K562 (cell line): ENCODE measurements at regions not wholly inside any gene's neighbourhood (a gene's known extent, or its start where the extent isn't known, plus 50 kb on each side); places are given as distances from the start of the nearest gene placed in this dataset.
"Not testable (repeated sequence)": the region's sequence is repeated elsewhere in the genome, so short reads cannot be mapped to it uniquely, and the experiment has no call there.

Experiments
- ATAC-seq: fragments of 200-7000 bp; cut with Tn5 transposase; 3 replicates; pipeline ENCODE4 v1.9.1; 2020; ENCODE audit warnings: moderate library complexity
- BruUV-seq: library from RNA; stranded (reverse); fragments of 400-500 nt; replicated peaks from 2 replicates; lab custom pipeline; 2021; lab: Mats Ljungman, UMichigan
- CTCF ChIA-PET: fragments of 300-600 bp; formaldehyde crosslinking; extraction: SDS; loops from one replicate; lab custom pipeline; 2021; ENCODE audit warnings: low intra/inter-chr PET ratio; lab: Yijun Ruan, JAX
- POLR2A ChIA-PET: fragments of 300-600, 350-650 bp; sonication (Branson Sonifier 250); formaldehyde crosslinking; extraction: SDS; loops from one replicate; lab custom pipeline; 2021; ENCODE audit warnings: antibody characterized with exemption, inconsistent platforms; lab: Yijun Ruan, JAX
- DNase-seq, 4 experiments: peaks; one replicate each; pipeline versions ENCODE4 v3.0.0 to v3.0.0-alpha.2; 2011 to 2018; ENCODE audit warnings: low spot score in 3 of 4, mixed read lengths in 3 of 4; ENCODE audit errors: extremely low read depth in 1 of 4
- FAIRE-seq: peaks from 2 replicates; lab custom pipeline; 2011; peaks lifted over from hg19 to GRCh38; lab: Jason Lieb, UNC
- H2AFZ ChIP-seq: 2 replicates; pipeline ENCODE4 v1.6.0; 2011; ENCODE audit warnings: low read depth, low read length, control low read depth, inconsistent platforms
- H3K27ac ChIP-seq: fragments of 200-600 bp; 3 replicates; pipeline ENCODE4 v1.8.0; 2011; ENCODE audit warnings: low read depth, mild to moderate bottlenecking, control low read depth, inconsistent platforms, low read length, moderate library complexity, mixed read lengths; ENCODE audit errors: extremely low read depth
- H3K27me3 ChIP-seq, 2 experiments: fragments of 300-600 bp in 1 of 2; 2 replicates in 1 of 2; 3 replicates in 1 of 2; pipeline versions ENCODE4 v1.6.0 to v1.8.0; 2011; ENCODE audit warnings: inconsistent platforms in 2 of 2, low read length in 2 of 2, mild to moderate bottlenecking in 1 of 2, mixed read lengths in 1 of 2, moderate library complexity in 1 of 2; ENCODE audit not compliant: control insufficient read depth in 2 of 2, insufficient read depth in 2 of 2
- H3K36me3 ChIP-seq: fragments of 300-600 bp; 3 replicates; pipeline ENCODE4 v1.8.0; 2011; ENCODE audit warnings: mild to moderate bottlenecking, low read length, inconsistent platforms; ENCODE audit not compliant: control insufficient read depth, insufficient read depth
- H3K4me1 ChIP-seq, 2 experiments: fragments of 200-600 bp in 1 of 2; replicated peaks in 1 of 2; 2 replicates in 1 of 2; 3 replicates in 1 of 2; pipeline versions ENCODE4 v1.5.1 to v1.8.0; 2011; ENCODE audit warnings: inconsistent platforms in 2 of 2, low read length in 2 of 2, mild to moderate bottlenecking in 1 of 2, mixed read lengths in 1 of 2, moderate library complexity in 1 of 2; ENCODE audit not compliant: control insufficient read depth in 2 of 2, insufficient read depth in 2 of 2
- H3K4me2 ChIP-seq: 2 replicates; pipeline ENCODE4 v1.6.1; 2011; ENCODE audit warnings: low read length, control low read depth, inconsistent platforms, mixed read lengths; ENCODE audit not compliant: insufficient read depth
- H3K4me3 ChIP-seq: fragments of 200-600 bp; sonication (generic), shearing (Covaris generic); 2 replicates; pipeline ENCODE4 v1.5.1; 2016; ENCODE audit warnings: control low read depth, inconsistent platforms
- H3K79me2 ChIP-seq: fragments of 200-600 bp; 3 replicates; pipeline ENCODE4 v1.8.0; 2011; ENCODE audit warnings: low read length, inconsistent platforms; ENCODE audit not compliant: control insufficient read depth, insufficient read depth
- H3K9ac ChIP-seq, 2 experiments: 2 replicates each; pipeline versions ENCODE4 v1.6.0 to v1.6.1; 2011; ENCODE audit warnings: low read depth in 2 of 2, low read length in 2 of 2, control low read depth in 1 of 2, inconsistent platforms in 1 of 2, mild to moderate bottlenecking in 1 of 2, mixed read lengths in 1 of 2; ENCODE audit not compliant: insufficient read depth in 1 of 2
- H3K9me1 ChIP-seq: one replicate; pipeline ENCODE4 v1.6.0; 2011; ENCODE audit warnings: inconsistent platforms, mild to moderate bottlenecking, low read length, moderate library complexity; ENCODE audit not compliant: control insufficient read depth, insufficient read depth
- H3K9me3 ChIP-seq: replicated peaks from 2 replicates; pipeline ENCODE4 v1.5.1; 2011; ENCODE audit warnings: low read depth, low read length, inconsistent platforms; ENCODE audit not compliant: control insufficient read depth, insufficient read depth
- H4K20me1 ChIP-seq: replicated peaks from 2 replicates; pipeline ENCODE4 v1.6.1; 2011; ENCODE audit warnings: low read length, inconsistent platforms, mixed read lengths; ENCODE audit not compliant: control insufficient read depth, insufficient read depth
- PRMT5 ChIP-seq: sonication (generic); formaldehyde crosslinking; IDR thresholded peaks from 2 replicates; pipeline ENCODE4 v1.5.0; 2020; ENCODE audit warnings: missing genetic modification reagents
- WGBS: fragments of 100-300 bp; shearing (Covaris generic); methylation state at CpG from one replicate; pipeline ENCODE4 v1.1.6; 2016; ENCODE audit warnings: low coverage, mixed read lengths; ENCODE audit not compliant: insufficient coverage; ENCODE audit errors: missing lambda C conversion rate; 5-methylcytosine and 5-hydroxymethylcytosine counted together
- in situ Hi-C: fragments of 300-500 bp; cut with MboI; formaldehyde crosslinking; loops from 4 replicates; pipeline ENCODE4 v1.15.0; 2018; ENCODE audit warnings: inconsistent platforms, mixed read lengths
- intact Hi-C: fragments of 100-400 bp; cut with micrococcal nuclease; formaldehyde crosslinking; loops from 2 replicates; pipeline ENCODE4 v1.14.2; 2022
- TF ChIP-seq, protein P1 (sequence below), 2 experiments: fragments of 450-650 bp in 1 of 2; sonication (generic) in 1 of 2; formaldehyde crosslinking in 1 of 2; IDR thresholded peaks; 2 replicates each; pipeline versions ENCODE4 v1.7.1 to v1.9.0; 2016 to 2022; ENCODE audit warnings: inconsistent platforms in 1 of 2, mild to moderate bottlenecking in 1 of 2, missing genetic modification reagents in 1 of 2

DNA sequence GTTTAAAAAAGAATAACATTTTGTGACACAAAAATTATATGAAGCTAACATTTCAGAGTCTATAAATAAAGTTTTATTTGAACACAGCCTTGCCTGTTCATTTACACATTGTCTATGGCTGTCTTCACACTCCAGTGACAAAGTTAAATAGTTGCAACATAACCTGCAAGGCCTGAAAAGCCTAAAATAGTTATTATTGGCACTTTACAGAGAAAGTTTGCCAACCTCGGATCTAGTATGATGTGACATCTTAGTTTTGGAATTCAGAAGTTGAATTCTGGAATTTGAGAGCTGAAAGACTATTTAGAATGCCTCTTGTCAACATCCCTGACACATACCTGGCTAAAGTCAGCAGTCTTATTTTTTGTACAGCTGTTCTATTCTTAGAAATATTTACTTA lies 68.3 kb downstream of the DYRK2 start:
- H3K4me2 ChIP-seq = no peak overlapping the region
- ChIA-PET CTCF (no interaction called here), POLR2A (interaction anchor here (0.6 to 0.7 kb wide), 2 partner anchors 14 to 50 kb away, joined by 3 to 4 read pairs; no protein-coding TSS in a partner anchor)
- H2AFZ ChIP-seq = no peak overlapping the region
- 0% methylated on average over 1 of the region's 1 CpG for WGBS
- FAIRE-seq (no peak), DNase-seq (no peak), ATAC-seq (no peak)
- H3K9ac ChIP-seq = no peak overlapping the region
- TF ChIP-seq, protein P1, sequence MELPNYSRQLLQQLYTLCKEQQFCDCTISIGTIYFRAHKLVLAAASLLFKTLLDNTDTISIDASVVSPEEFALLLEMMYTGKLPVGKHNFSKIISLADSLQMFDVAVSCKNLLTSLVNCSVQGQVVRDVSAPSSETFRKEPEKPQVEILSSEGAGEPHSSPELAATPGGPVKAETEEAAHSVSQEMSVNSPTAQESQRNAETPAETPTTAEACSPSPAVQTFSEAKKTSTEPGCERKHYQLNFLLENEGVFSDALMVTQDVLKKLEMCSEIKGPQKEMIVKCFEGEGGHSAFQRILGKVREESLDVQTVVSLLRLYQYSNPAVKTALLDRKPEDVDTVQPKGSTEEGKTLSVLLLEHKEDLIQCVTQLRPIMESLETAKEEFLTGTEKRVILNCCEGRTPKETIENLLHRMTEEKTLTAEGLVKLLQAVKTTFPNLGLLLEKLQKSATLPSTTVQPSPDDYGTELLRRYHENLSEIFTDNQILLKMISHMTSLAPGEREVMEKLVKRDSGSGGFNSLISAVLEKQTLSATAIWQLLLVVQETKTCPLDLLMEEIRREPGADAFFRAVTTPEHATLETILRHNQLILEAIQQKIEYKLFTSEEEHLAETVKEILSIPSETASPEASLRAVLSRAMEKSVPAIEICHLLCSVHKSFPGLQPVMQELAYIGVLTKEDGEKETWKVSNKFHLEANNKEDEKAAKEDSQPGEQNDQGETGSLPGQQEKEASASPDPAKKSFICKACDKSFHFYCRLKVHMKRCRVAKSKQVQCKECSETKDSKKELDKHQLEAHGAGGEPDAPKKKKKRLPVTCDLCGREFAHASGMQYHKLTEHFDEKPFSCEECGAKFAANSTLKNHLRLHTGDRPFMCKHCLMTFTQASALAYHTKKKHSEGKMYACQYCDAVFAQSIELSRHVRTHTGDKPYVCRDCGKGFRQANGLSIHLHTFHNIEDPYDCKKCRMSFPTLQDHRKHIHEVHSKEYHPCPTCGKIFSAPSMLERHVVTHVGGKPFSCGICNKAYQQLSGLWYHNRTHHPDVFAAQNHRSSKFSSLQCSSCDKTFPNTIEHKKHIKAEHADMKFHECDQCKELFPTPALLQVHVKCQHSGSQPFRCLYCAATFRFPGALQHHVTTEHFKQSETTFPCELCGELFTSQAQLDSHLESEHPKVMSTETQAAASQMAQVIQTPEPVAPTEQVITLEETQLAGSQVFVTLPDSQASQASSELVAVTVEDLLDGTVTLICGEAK (IDR thresholded peaks at IDR 0.05) = peak; percentile 68
- TF ChIP-seq, protein P1 (CRISPR knock-in tag; IDR thresholded peaks at IDR 0.05) = no peak
- TF ChIP-seq PRMT5 (CRISPR knock-in tag) = no peak
- no peaks in the 10 kb centered on the region for H3K36me3 ChIP-seq
- no peaks in the 10 kb centered on the region for H3K4me1 ChIP-seq
- no peaks in the 10 kb centered on the region for H3K9me3 ChIP-seq
- H3K27me3 ChIP-seq = 0 out of 5 replicates have a peak, but pooled peaks cover 0 to 2% of the 10 kb centered on the region in 2 experiments
- no peak overlapping the region for H3K27ac ChIP-seq
- H4K20me1 ChIP-seq = no peaks in the 10 kb centered on the region
- no peaks in the 10 kb centered on the region for H3K79me2 ChIP-seq
- no TSS peak for BruUV-seq
- H3K9me1 ChIP-seq = no peaks in the 10 kb centered on the region
- in situ Hi-C loops (no loop called here), intact Hi-C loops (no loop called here)
- no peak overlapping the region for H3K4me3 ChIP-seq

GRCh38 chr12:67719303-67719702 lies 70.8 kb downstream of the DYRK2 start:
- CTCF ChIA-PET, ATAC-seq, H3K27me3 ChIP-seq, H3K9me1 ChIP-seq, in situ Hi-C loops, intact Hi-C loops, H3K4me2 ChIP-seq, H3K36me3 ChIP-seq, BruUV-seq, H3K4me1 ChIP-seq, DNase-seq, H3K79me2 ChIP-seq, H4K20me1 ChIP-seq, H3K4me3 ChIP-seq, H3K9me3 ChIP-seq, H3K9ac ChIP-seq, FAIRE-seq, H2AFZ ChIP-seq, H3K27ac ChIP-seq, POLR2A ChIA-PET: not testable (repeated sequence)
- WGBS = 16% methylated on average over 12 of the region's 30 CpGs
